T-helper 1 cell (primary cell): ENCODE measurements at regions not wholly inside any gene's neighbourhood (a gene's known extent, or its start where the extent isn't known, plus 50 kb on each side); places are given as distances from the start of the nearest gene placed in this dataset.
A peak's percentile ranks its signal among the peaks of the same experiment; 100 is the strongest.

Experiments used
- DNase-seq, 5 donors: peaks; one replicate each; pipeline ENCODE4 v3.0.0-alpha.2; 2012 to 2020

- no peak for DNase-seq
These were observed 128.8 kb upstream of the CHRNA7 start for GRCh38 chr15:31901501-31901900.

GRCh38 chr15:31905054-31905453 is 125.3 kb upstream of the CHRNA7 start:
- no peak for DNase-seq

GRCh38 chr15:31925541-31925940 is 104.8 kb upstream of the CHRNA7 start:
- DNase-seq, result no peak

- no peak for DNase-seq
These were observed 99.3 kb upstream of the CHRNA7 start for GRCh38 chr15:31930967-31931366.

GRCh38 chr15:31932576-31932975 is 97.7 kb upstream of the CHRNA7 start:
- DNase-seq, result no peak

GRCh38 chr15:31934821-31935220 is 95.5 kb upstream of the CHRNA7 start:
- DNase-seq, result no peak

GRCh38 chr15:31953478-31953877 is 76.8 kb upstream of the CHRNA7 start:
- no peak for DNase-seq

GRCh38 chr15:31954374-31955172 is 75.7 kb upstream of the CHRNA7 start:
- DNase-seq, result no peak

GRCh38 chr15:31955734-31956133 is 74.6 kb upstream of the CHRNA7 start:
- no peak for DNase-seq

GRCh38 chr15:31957581-31957980 is 72.7 kb upstream of the CHRNA7 start:
- DNase-seq, result no peak

- DNase-seq, result no peak
These were observed 65.6 kb upstream of the CHRNA7 start for GRCh38 chr15:31964586-31965307.

GRCh38 chr15:31970007-31970406 is 60.3 kb upstream of the CHRNA7 start:
- DNase-seq, result no peak

- no peak for DNase-seq
These were observed 57.1 kb upstream of the CHRNA7 start for GRCh38 chr15:31973197-31973596.

GRCh38 chr15:31974154-31974794 is 56.0 kb upstream of the CHRNA7 start:
- DNase-seq, result no peak

- DNase-seq, result peak in 2 of 5 donors; percentile 7 to 9
These were observed 55.2 kb upstream of the CHRNA7 start for GRCh38 chr15:31974855-31975829.

- DNase-seq, result no peak
These were observed 54.5 kb upstream of the CHRNA7 start for GRCh38 chr15:31975830-31976229.

GRCh38 chr15:31977138-31977537 is 53.2 kb upstream of the CHRNA7 start:
- no peak for DNase-seq

GRCh38 chr15:31977812-31978661 is 52.3 kb upstream of the CHRNA7 start:
- DNase-seq, result peak in 4 of 5 donors; percentile 17 to 45 (median 36)
